Loucy (cell line): ENCODE measurements at regions not wholly inside any gene's neighbourhood (a gene's known extent, or its start where the extent isn't known, plus 50 kb on each side); places are given as distances from the start of the nearest gene placed in this dataset.

Experiments used
- H2AFZ ChIP-seq: fragments of 200-600 bp; sonication (generic); 2 replicates; pipeline ENCODE4 v1.6.0; 2016; ENCODE audit warnings: antibody characterized with exemption, mild to moderate bottlenecking, low read length, moderate library complexity
- H3F3A ChIP-seq: fragments of 200-600 bp; 2 replicates; pipeline ENCODE4 v1.6.0; 2016; ENCODE audit warnings: antibody characterized with exemption, low read depth, mild to moderate bottlenecking
- H3K27me3 ChIP-seq: fragments of 200-600 bp; sonication (generic); 2 replicates; pipeline ENCODE4 v1.6.1; 2014; ENCODE audit warnings: low read length, mild to moderate bottlenecking; ENCODE audit not compliant: insufficient read depth, poor library complexity, severe bottlenecking
- H3K36me3 ChIP-seq: fragments of 200-600 bp; sonication (generic); 2 replicates; pipeline ENCODE4 v1.6.1; 2016; ENCODE audit warnings: low read length; ENCODE audit not compliant: insufficient read depth
- H3K4me1 ChIP-seq: fragments of 200-600 bp; sonication (generic); 2 replicates; pipeline ENCODE4 v1.5.1; 2014; ENCODE audit warnings: low read length, mild to moderate bottlenecking; ENCODE audit not compliant: insufficient read depth, poor library complexity, severe bottlenecking
- H3K4me2 ChIP-seq: fragments of 200-600 bp; sonication (generic); 2 replicates; pipeline ENCODE4 v1.6.0; 2014; ENCODE audit warnings: antibody characterized with exemption, low read length, low read depth, mild to moderate bottlenecking; ENCODE audit not compliant: poor library complexity, severe bottlenecking
- H3K4me3 ChIP-seq: fragments of 200-600 bp; sonication (generic); 2 replicates; pipeline ENCODE4 v1.5.1; 2014; ENCODE audit warnings: low read length, mild to moderate bottlenecking, mixed read lengths; ENCODE audit not compliant: poor library complexity, severe bottlenecking
- H3K79me2 ChIP-seq: fragments of 200-600 bp; sonication (generic); 2 replicates; pipeline ENCODE4 v1.6.1; 2014; ENCODE audit warnings: low read length; ENCODE audit not compliant: insufficient read depth
- H3K9ac ChIP-seq: fragments of 200-600 bp; sonication (generic); 2 replicates; pipeline ENCODE4 v1.6.0; 2014; ENCODE audit warnings: mild to moderate bottlenecking, low read depth, low read length, moderate library complexity; ENCODE audit not compliant: poor library complexity, severe bottlenecking
- H3K9me2 ChIP-seq: fragments of 200-600 bp; sonication (generic); replicated peaks from 2 replicates; pipeline ENCODE4 v1.6.1; 2016; ENCODE audit warnings: low read depth, low read length, mixed read lengths
- H3K9me3 ChIP-seq: fragments of 200-600 bp; sonication (generic); 2 replicates; pipeline ENCODE4 v1.6.1; 2014; ENCODE audit warnings: mild to moderate bottlenecking, antibody characterized with exemption, low read length, low read depth; ENCODE audit not compliant: insufficient read depth
- H4K20me1 ChIP-seq: fragments of 200-600 bp; sonication (generic); 2 replicates; pipeline ENCODE4 v1.6.0; 2014; ENCODE audit warnings: antibody characterized with exemption, low read length, mild to moderate bottlenecking; ENCODE audit not compliant: insufficient read depth, poor library complexity, severe bottlenecking
- EZH2phosphoT487 ChIP-seq: fragments of 200-600 bp; IDR thresholded peaks from 2 replicates; pipeline ENCODE4 v1.6.1; 2018; ENCODE audit warnings: antibody characterized with exemption, mild to moderate bottlenecking, moderate library complexity, borderline replicate concordance
- TF ChIP-seq, protein P1 (sequence below): fragments of 200-600 bp; sonication (generic); conservative IDR thresholded peaks from 2 replicates; pipeline ENCODE4 v1.5.1; 2014; ENCODE audit warnings: mild to moderate bottlenecking, antibody characterized with exemption, low read length

DNA sequence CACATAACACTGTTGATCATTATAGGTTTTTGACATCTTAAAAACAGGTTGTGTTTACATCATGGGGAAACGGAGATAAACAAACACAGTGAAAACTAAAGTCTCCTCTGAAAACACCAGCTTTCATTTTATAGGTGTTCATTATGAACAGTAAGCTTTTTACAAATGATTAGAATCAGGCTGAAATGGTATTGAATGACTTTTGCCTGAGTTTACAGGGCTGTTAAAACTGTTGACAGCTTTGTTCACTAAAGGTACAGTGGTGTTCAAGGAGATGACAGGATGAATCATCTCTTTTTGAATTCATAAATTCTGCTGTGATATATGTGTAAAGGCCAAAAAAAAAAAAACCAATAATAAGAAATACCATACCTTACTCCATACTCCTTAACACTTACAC lies 184.6 kb upstream of the CNTN5 start:
- no peaks in the 10 kb centered on the region for H3K9me2 ChIP-seq
- TF ChIP-seq, protein P1, sequence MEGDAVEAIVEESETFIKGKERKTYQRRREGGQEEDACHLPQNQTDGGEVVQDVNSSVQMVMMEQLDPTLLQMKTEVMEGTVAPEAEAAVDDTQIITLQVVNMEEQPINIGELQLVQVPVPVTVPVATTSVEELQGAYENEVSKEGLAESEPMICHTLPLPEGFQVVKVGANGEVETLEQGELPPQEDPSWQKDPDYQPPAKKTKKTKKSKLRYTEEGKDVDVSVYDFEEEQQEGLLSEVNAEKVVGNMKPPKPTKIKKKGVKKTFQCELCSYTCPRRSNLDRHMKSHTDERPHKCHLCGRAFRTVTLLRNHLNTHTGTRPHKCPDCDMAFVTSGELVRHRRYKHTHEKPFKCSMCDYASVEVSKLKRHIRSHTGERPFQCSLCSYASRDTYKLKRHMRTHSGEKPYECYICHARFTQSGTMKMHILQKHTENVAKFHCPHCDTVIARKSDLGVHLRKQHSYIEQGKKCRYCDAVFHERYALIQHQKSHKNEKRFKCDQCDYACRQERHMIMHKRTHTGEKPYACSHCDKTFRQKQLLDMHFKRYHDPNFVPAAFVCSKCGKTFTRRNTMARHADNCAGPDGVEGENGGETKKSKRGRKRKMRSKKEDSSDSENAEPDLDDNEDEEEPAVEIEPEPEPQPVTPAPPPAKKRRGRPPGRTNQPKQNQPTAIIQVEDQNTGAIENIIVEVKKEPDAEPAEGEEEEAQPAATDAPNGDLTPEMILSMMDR = no peak
- no peak for TF ChIP-seq EZH2phosphoT487
- no peaks in the 10 kb centered on the region for H3K36me3 ChIP-seq
- H3K27me3 ChIP-seq = no peaks in the 10 kb centered on the region
- no peak overlapping the region for H3K4me3 ChIP-seq
- H2AFZ ChIP-seq = no peak overlapping the region
- H3K4me1 ChIP-seq = no peaks in the 10 kb centered on the region
- H3F3A ChIP-seq = no peaks in the 10 kb centered on the region
- no peaks in the 10 kb centered on the region for H4K20me1 ChIP-seq
- no peak overlapping the region for H3K9ac ChIP-seq
- no peak overlapping the region for H3K4me2 ChIP-seq
- H3K9me3 ChIP-seq = no peaks in the 10 kb centered on the region
- H3K79me2 ChIP-seq = no peaks in the 10 kb centered on the region

DNA sequence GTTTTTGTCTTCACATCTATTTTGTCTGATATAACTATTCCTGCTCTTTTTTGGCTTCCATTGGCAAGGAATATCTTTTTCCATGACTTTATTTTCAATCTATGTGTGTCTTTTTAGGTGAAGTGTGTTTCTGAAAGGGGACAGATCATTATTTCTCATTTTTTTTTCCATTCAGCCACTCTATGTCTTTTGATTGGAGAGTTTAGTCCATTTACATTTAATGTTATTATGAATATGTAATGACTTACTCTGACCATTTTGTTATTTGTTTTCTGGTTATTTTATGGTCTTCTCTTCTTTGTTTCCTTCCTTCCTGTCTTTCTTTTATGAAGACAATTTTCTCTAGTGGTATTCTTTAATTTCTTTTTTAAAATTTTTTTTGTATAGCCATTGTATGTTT lies 178.6 kb upstream of the CNTN5 start:
- no peaks in the 10 kb centered on the region; the same call in 1 of the 2 replicates for H3K9me3 ChIP-seq
- H3K79me2 ChIP-seq = no peaks in the 10 kb centered on the region
- no peak overlapping the region for H3K4me3 ChIP-seq
- no peak for TF ChIP-seq EZH2phosphoT487
- TF ChIP-seq, protein P1 = no peak
- no peaks in the 10 kb centered on the region for H3K27me3 ChIP-seq
- H3K9me2 ChIP-seq = no peaks in the 10 kb centered on the region
- no peaks in the 10 kb centered on the region for H4K20me1 ChIP-seq
- no peak overlapping the region for H3K4me2 ChIP-seq
- H3K9ac ChIP-seq = no peak overlapping the region
- no peaks in the 10 kb centered on the region for H3K36me3 ChIP-seq
- no peaks in the 10 kb centered on the region for H3F3A ChIP-seq
- H2AFZ ChIP-seq = no peak overlapping the region
- H3K4me1 ChIP-seq = no peaks in the 10 kb centered on the region

DNA sequence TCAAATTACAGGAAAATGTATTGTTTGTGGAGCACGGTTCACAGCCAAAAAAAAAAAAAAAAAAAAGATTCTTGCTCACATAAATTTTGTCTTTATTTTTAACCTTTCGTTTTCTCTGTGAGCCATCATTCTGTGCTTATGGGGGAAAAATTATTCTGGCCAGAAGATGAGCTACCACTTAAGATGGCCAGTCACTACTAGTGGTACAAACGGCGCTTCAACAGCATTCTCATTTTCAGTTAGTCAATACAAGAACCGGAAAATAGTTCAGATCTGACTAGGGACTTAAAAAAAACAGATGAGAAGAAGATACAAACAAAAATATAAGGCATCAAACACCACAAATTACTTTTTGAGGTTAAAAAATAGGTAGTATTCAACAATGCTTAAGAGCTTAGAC lies 158.6 kb upstream of the CNTN5 start:
- no peaks in the 10 kb centered on the region for H3F3A ChIP-seq
- no peaks in the 10 kb centered on the region for H3K9me2 ChIP-seq
- no peaks in the 10 kb centered on the region for H3K36me3 ChIP-seq
- no peak overlapping the region for H2AFZ ChIP-seq
- no peaks in the 10 kb centered on the region for H3K27me3 ChIP-seq
- no peaks in the 10 kb centered on the region for H3K79me2 ChIP-seq
- TF ChIP-seq, protein P1 = no peak
- no peak for TF ChIP-seq EZH2phosphoT487
- no peak overlapping the region for H3K4me3 ChIP-seq
- no peak overlapping the region for H3K4me2 ChIP-seq
- H4K20me1 ChIP-seq = no peaks in the 10 kb centered on the region
- 0 out of 2 replicates have a peak, but pooled peaks cover 3% of the 10 kb centered on the region for H3K9me3 ChIP-seq
- no peak overlapping the region for H3K9ac ChIP-seq
- H3K4me1 ChIP-seq = no peaks in the 10 kb centered on the region
